HG02571 (cell line): ENCODE measurements at regions not wholly inside any gene's neighbourhood (a gene's known extent, or its start where the extent isn't known, plus 50 kb on each side); places are given as distances from the start of the nearest gene placed in this dataset.
A peak's percentile ranks its signal among the peaks of the same experiment; 100 is the strongest.

ENCODE experiments used
- ATAC-seq: cut with Tn5 transposase; IDR thresholded peaks from one replicate; pipeline ENCODE4 v1.9.1; 2021; ENCODE audit warnings: mild to moderate bottlenecking, moderate library complexity; ENCODE audit not compliant: unreplicated experiment

DNA sequence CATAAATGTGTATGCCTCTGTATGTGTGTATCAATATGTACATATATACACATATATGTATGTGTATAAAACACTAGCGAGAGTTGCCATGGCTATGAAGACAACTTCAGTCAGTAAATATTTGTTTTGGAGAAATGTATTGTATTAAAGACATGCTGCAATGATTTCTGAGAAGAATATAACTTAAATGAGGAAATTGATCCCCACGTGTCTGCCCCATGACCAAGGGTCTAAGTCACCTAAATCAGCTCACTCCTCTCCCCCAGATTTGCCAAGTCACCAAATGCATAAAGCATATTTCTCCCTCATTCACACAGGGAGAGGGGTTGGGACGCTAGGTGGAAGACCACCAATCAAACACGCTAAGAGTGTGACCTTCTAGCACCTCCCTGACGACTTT is 58.3 kb upstream of the LYST start:
- ATAC-seq = no peak

DNA sequence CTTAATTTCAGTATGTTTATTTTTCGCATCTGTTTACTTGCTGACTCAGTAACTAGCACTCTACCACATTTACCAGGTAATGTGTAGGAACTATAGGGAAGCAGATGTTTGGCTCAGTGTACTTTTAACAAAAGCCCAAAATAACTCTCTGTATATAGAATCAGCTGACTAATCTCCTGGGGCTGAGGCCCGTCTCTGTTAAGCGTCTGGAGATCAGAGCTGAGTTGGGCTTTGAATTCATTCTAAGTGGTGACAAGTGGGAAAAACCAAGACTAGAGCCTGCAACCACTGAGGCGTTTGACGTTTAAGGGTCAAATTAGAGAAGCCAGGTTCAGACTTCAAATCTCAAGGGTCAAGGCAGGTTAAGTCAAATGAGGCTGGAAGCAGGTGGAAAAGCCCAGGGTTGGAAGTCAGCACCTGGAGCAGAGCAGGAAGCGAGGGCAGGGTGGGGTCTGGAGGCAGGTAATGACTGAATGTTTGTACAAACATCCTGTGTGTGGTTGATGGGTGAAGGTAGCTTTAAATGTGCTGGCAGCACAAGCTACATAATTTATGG is 56.8 kb upstream of the LYST start:
- no peak for ATAC-seq

DNA sequence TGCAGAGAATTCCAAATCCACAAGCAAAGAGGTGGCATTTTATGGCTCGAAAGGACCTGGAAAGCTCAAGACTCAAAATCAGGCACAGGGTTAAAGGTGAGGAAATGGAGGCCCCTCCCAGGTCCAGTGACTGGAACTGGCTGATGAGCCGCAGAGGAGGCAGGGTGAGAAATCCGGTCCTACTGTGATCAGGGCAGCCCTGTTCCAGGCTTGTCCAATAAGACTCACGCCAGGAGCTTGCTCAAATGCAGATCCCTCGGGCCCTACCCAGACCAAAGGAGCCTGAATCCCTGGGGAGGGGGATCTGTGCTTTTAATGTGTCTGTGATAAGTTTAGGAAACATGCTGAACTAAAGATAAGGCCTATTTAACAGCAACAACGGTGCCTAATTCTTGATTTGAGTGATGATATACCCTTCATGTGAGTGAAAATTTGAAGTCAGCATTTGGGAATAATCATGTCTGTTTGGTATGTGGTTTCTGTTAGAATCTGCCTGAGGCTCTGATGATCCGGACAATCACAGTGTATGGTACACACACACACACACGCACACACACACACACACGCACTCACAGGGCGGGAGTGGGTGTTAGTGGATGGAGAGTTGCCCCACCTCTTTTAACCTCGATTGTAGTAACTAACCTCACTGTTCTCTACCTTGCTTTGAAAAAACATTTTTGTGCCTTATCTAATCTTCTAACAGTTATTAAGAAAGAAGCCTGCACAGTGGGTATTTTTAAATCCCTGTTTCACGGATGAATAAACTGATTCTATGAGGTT is 54.1 kb upstream of the LYST start:
- no peak for ATAC-seq

DNA sequence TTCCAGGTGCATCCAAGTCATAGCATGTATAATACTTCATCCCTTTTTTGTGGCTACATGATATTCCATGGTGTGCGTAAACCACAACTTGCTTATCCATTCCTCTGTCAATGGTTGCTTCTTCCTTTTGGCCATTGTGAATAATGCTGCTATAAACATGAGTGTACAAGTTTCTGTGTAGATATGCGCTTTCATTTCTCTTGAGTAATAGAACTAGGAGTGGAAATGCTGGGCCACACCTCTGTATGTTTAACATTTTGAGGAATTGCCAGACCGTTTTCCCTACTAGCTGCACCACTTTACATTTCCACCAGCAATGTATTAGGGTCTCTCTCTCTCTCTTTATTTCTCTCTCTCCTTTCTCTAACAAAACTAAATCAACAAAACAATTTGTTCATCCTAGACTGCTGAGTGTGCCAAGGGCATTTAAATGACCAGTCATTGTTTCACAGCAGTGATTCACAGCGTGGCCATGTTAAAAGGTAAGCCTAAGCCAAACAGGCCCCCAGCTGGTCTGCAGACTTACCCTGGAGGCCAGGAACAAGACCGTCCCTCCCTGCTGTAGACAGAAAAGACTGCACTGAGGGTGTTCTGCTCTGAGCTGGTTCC is 53.2 kb upstream of the LYST start:
- no peak for ATAC-seq

DNA sequence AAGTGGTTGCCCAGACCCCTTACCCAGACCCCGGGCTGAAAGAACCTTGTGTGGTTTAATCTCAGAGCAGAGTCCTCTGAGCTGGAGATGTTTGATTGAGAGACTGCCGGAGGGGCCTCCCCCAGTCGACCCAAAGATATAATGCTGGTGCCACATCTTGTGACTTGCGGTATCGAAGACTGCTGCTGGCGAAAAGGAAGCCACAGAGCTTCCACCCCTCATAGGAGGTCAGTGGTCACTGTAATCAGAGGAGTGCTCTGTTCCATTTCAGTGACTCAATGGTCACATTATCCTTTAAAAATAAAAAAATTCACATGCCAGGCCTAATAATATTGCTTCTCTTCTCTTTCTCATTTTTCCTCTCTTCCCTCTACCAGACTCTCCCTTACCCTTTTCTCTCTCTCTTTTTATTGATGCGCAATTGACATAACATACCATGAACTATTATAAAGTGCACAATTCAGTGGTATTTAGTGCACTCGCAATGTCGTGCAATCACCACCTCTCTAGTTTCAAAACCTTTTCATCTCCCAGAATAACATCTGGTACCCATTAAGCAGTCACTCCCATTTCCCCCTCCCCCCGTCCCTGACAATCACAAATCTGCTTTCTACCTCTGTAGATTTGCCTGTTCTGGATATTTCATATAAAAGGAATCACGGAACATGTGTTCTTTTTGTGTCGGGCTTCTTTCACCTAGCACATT is 52.6 kb upstream of the LYST start:
- ATAC-seq = no peak

DNA sequence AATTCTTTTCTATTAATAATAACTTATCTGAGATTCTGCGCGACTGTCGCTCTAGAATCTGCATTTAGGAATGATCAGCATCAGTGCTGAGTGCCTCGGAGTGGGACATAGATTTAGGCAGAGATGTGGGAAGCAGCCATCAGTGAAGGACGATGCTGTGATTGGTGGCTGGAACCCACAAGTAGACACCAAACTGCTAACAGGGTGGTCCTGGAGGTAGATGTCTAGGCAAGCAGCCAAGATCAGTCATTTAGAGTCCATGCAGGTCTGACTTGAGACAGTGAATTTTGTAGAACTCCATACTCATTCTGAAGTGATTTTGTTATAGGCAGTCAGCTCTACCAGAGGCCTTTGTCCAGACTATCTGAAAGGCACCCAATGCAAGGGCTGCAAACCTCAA is 51.8 kb upstream of the LYST start:
- no peak for ATAC-seq

DNA sequence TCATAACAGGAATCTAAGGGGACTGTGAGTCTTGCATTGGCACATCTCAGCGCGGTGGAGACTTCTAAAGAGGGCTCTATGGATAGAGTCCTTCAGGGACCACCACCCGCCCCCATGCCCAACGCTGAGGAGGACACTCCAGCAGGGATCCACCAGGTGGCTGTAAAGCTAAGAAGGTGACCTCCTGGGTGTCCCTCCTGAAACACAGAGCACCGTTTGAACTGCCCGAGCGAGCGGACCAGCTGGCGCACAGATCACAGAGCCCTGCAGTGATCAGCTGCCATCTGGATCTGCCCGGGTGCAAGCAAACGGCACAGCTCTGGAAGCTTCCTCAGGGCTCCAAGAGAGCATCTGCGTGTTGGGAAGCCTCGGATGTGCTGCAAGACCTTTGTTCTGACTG is 51.3 kb upstream of the LYST start:
- no peak for ATAC-seq

DNA sequence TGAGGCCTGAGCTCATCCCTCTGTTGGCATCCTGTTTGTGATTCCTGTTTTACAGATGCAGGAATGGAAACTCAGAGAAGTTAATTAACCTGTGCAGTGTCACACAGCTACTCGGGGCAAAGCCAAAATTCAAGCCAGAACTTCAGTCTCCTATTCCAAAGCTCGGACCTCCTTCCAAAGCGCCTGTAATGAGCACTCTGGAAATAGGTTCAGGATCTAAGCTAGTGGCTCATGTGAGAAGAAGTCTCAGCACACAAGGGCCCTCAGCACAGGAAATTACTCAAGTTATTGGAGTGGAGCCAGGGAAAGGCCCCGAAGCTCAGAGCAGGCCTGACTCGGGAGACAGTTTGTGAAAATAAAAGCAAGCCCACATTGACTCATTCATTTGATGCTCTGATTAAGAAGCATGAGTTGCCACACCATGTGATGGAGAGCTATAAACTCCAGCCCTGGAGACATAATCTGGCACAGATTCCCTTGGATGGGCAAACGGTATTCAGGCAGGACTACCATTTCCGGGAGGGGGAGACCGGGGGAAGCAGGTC is 50.6 kb upstream of the LYST start:
- ATAC-seq = peak; percentile 81
